PFSK-1 (cell line): ENCODE measurements at regions not wholly inside any gene's neighbourhood (a gene's known extent, or its start where the extent isn't known, plus 50 kb on each side); places are given as distances from the start of the nearest gene placed in this dataset.

Experiments used
- FOXP2 ChIP-seq: optimal IDR thresholded peaks from 2 replicates; pipeline ENCODE3; 2011; ENCODE audit warnings: borderline replicate concordance, control low read depth, inconsistent platforms; ENCODE audit not compliant: insufficient read depth; ENCODE audit errors: extremely low read length, extremely low read depth
- POLR2AphosphoS5 ChIP-seq: IDR thresholded peaks from 2 replicates; pipeline ENCODE4 v1.6.1; 2012; ENCODE audit warnings: low read depth, mild to moderate bottlenecking, control low read depth, low read length, moderate library complexity
- SIN3A ChIP-seq: IDR thresholded peaks from 2 replicates; pipeline ENCODE4 v1.6.1; 2012; ENCODE audit warnings: mild to moderate bottlenecking, low read length, moderate library complexity, borderline replicate concordance; ENCODE audit not compliant: insufficient read depth
- TAF1 ChIP-seq: IDR thresholded peaks from 2 replicates; pipeline ENCODE4 v1.6.1; 2012; ENCODE audit warnings: low read length, control low read depth, borderline replicate concordance; ENCODE audit not compliant: insufficient read depth
- TF ChIP-seq, protein P1 (sequence below), 2 experiments: IDR thresholded peaks; 2 replicates each; pipeline versions ENCODE4 v1.6.1 to v1.8.0; 2011 to 2012; ENCODE audit warnings: low read depth in 2 of 2, low read length in 2 of 2, control low read depth in 1 of 2, inconsistent platforms in 1 of 2, mild to moderate bottlenecking in 1 of 2, moderate library complexity in 1 of 2; ENCODE audit not compliant: insufficient read depth in 1 of 2

GRCh38 chr2:163207693-163208370 is 369.3 kb upstream of the KCNH7 start:
- TF ChIP-seq TAF1 (no peak), POLR2AphosphoS5 (no peak), SIN3A (no peak), FOXP2 (no peak)
- TF ChIP-seq, protein P1, sequence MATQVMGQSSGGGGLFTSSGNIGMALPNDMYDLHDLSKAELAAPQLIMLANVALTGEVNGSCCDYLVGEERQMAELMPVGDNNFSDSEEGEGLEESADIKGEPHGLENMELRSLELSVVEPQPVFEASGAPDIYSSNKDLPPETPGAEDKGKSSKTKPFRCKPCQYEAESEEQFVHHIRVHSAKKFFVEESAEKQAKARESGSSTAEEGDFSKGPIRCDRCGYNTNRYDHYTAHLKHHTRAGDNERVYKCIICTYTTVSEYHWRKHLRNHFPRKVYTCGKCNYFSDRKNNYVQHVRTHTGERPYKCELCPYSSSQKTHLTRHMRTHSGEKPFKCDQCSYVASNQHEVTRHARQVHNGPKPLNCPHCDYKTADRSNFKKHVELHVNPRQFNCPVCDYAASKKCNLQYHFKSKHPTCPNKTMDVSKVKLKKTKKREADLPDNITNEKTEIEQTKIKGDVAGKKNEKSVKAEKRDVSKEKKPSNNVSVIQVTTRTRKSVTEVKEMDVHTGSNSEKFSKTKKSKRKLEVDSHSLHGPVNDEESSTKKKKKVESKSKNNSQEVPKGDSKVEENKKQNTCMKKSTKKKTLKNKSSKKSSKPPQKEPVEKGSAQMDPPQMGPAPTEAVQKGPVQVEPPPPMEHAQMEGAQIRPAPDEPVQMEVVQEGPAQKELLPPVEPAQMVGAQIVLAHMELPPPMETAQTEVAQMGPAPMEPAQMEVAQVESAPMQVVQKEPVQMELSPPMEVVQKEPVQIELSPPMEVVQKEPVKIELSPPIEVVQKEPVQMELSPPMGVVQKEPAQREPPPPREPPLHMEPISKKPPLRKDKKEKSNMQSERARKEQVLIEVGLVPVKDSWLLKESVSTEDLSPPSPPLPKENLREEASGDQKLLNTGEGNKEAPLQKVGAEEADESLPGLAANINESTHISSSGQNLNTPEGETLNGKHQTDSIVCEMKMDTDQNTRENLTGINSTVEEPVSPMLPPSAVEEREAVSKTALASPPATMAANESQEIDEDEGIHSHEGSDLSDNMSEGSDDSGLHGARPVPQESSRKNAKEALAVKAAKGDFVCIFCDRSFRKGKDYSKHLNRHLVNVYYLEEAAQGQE (IDR thresholded peaks at IDR 0.05; ENCODE audit: insufficient read depth in 1 of 2, low read depth in 2 of 2, low read length in 2 of 2), result no peak
